NT2/D1 (cell line): ENCODE measurements at regions not wholly inside any gene's neighbourhood (a gene's known extent, or its start where the extent isn't known, plus 50 kb on each side); places are given as distances from the start of the nearest gene placed in this dataset.

Experiments used
- YY1 ChIP-seq: IDR thresholded peaks from 2 replicates; pipeline ENCODE4 v1.6.1; 2011; ENCODE audit not compliant: insufficient read length, insufficient read depth
- ZNF274 ChIP-seq: IDR thresholded peaks from 2 replicates; pipeline ENCODE4 v1.6.1; 2011; ENCODE audit warnings: mild to moderate bottlenecking, low read depth, low read length

DNA sequence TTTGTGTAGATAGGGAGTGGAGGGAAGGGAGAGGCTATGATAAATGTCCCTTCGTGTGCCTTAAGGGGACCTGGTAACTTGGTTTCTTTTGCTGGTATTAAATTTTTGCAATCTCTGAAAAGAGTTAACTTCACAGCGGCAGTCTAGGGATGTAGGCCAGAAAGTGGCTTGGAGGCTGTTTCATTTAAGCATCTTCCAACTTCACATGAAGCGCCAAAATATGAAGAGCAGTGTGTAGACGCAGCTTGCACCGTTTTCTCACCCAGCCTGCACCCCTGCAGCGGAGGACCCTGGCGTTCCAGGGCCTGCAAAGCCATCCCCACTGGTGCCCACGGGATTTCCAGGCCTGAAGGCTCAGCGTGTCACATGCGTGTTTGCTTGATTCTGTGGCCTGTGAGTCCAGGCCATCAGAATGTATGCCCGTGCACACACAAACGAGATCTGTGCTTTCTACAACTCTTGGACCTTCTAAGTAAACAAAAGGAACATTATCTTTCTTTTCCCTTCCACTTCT is 87.2 kb upstream of the EPB41L3 start:
- no peak for TF ChIP-seq YY1
- TF ChIP-seq ZNF274 = no peak
